Kidney tubule cell (primary cell): ENCODE measurements at regions not wholly inside any gene's neighbourhood (a gene's known extent, or its start where the extent isn't known, plus 50 kb on each side); places are given as distances from the start of the nearest gene placed in this dataset.
"Not testable (repeated sequence)": the region's sequence is repeated elsewhere in the genome, so short reads cannot be mapped to it uniquely, and the experiment has no call there.

Source experiments
- DNase-seq: peaks from one replicate; pipeline ENCODE4 v3.0.0-alpha.2; 2018; ENCODE audit warnings: low spot score

DNA sequence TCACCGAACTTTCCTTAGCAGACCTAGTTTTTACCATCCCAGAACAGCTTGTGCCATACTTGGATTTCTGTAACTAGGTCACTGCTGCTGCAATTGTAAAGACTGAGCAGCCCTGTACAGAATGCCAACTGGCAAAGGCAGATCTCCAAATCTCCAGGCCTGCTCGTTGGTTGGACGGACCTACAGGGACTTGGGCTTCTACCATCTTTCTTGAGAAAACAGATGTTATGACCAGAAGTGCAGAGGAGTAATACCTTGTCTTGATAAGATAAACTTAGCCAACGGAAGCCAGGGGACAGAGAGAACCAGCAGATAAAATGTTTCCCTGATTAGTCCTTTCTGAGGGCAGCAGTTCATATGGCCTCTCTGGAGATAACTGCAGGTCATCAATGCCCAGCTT is 304.1 kb downstream of the RFPL4B start:
- no peak for DNase-seq

- no peak for DNase-seq
These were observed 312.8 kb downstream of the RFPL4B start for GRCh38 chr6:112659912-112660311.

DNA sequence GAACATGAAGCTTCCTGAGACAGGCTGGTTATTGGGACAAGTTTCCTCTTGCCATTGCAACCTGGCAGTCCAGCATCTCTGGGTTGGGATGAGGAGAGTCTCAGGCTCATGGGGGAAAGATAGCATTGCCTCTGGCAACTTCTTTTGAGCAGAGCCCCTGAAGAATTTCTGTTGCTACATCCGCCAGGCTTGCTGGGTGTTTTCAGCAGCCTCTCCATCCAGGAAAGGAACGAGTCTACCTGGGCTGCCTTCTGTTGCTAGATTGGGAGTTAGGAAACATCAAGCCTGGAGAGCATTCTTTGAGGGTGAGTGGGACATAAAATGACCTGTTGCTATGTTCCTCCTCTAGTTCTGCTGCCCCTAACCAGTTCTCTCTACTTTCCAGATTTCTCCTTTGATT is 313.5 kb downstream of the RFPL4B start:
- no peak for DNase-seq

DNA sequence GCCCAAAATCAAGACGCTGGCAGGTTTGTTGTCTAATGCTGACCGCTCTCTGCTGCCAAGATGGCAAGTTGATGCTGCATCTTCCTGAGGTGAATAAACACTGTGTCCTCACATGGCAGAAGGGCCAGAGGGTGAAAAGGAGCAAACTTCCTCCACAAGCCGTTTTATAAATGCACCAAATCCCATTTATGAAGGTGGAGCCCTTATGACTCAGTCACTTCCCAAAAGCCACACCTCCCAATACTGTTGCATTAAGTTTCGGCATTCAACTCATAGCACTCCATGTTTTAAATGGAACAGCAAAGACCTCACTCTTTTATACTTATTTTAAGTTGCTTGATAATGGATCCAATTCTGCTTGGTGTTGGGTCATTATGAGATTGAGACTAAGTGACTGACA is 316.6 kb downstream of the RFPL4B start:
- no peak for DNase-seq

DNA sequence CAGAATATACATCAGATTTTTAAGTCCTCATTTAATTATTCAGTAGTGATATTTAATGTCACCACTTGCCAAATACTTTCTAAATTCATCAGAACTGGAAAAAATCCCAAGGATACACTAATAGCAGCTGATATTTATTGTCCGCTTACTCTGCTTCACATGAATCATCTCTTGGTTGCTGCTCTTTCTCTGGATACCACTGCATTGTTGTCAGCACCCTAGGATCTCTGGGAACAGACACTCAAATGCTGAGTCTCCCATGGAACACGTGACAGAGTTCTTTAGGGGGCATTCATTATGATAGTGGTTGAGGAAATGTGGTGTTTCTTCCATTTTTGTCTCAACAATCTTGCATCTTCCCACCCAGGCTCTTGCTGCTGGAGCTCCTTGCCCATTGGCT is 318.0 kb downstream of the RFPL4B start:
- no peak for DNase-seq

- DNase-seq: peak; percentile 48
These were observed 318.7 kb downstream of the RFPL4B start for GRCh38 chr6:112665815-112666214.

- no peak for DNase-seq
These were observed 320.3 kb downstream of the RFPL4B start for GRCh38 chr6:112667427-112667826.

DNA sequence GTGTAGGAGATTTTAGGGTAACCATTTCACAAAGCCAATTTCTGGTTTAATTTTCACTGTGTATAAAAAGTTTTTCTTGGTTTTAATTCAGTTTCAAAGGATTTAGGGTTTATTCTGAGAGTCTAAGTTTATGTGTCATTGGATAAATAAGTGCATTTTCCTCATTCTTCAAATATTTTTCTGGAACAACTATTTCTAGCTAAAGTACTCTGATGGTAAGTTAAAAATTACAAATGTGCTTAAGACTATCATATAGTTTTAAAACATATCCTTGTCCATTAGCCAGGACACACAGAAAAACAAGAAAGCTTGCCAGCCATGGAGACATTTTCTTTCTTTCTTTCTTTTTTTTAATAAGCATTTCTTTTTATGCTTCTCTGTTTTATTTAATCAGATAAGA is 333.0 kb downstream of the RFPL4B start:
- peak; percentile 25 for DNase-seq

DNA sequence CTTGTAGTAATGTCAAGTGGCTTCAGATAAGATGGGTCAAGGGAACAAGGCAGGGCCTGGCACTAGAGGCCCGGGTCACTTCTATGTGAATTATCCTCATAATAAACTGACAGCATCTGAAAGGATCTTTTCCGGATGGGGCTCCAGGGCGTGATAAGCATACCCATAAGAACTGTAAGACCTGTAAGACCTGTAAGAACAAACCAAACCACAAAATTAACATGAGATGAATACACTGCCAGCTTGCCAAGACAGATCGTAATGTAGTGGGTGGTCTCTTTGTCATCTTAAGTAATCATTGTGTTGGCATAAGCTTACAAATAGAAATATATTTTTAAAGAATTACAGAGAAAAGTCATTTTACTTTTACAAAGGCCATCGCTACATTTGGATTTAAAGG is 334.9 kb downstream of the RFPL4B start:
- no peak for DNase-seq

GRCh38 chr6:112683106-112683505 is 336.0 kb downstream of the RFPL4B start:
- no peak for DNase-seq

DNA sequence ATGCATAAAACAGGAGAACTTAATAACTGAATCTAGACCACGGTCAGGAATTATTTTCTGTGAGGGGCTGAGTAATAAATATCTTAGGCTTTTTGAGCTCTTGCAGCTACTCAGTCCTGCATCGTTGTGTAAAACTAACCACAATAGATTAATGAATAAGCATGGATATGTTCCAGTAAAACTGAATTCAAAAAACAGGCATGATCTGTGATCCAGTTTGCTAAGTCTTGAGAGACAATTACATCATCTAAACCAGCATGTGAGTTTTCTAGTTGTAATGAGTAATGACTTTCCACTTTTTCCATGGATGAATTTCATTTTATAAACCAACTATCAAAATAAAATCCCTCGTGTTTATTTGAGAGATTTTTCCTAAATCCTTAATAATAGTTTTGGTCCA is 336.8 kb downstream of the RFPL4B start:
- DNase-seq: peak; percentile 82

DNA sequence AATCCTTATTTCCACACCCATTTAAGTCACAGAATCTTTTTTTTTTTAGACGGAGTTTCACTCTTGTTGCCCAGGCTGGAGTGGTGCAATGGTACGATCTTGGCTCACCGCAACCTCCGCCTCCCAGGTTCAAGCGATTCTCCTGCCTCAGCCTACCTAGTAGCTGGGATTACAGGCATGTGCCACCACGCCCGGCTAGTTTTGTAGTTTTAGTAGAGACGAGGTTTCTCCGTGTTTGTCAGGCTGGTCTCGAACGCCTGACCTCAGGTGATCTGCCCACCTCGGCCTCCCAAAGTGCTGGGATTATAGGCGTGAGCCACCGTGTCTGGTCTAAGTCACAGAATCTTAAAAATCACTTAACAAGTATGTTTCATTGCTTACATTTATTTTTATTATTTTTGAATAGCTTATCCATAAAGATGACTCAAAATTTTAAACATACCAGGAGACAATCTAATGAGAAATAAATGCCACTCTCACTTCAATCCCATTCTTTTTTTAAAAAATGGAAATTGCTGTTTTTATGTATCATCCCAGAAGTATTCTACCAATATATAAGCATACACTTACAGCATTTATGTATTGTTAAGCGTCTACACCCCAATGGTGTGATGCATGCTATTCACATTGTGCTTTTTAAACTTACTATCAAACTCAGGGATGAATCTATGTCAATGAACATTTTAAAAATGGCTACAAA is 338.5 kb downstream of the RFPL4B start:
- not testable (repeated sequence) for DNase-seq

GRCh38 chr6:112688487-112689165 is 341.5 kb downstream of the RFPL4B start:
- not testable (repeated sequence) for DNase-seq

- DNase-seq: not testable (repeated sequence)
These were observed 342.2 kb downstream of the RFPL4B start for GRCh38 chr6:112689183-112689858.

- no peak for DNase-seq
These were observed 343.5 kb downstream of the RFPL4B start for GRCh38 chr6:112690497-112691202.

DNA sequence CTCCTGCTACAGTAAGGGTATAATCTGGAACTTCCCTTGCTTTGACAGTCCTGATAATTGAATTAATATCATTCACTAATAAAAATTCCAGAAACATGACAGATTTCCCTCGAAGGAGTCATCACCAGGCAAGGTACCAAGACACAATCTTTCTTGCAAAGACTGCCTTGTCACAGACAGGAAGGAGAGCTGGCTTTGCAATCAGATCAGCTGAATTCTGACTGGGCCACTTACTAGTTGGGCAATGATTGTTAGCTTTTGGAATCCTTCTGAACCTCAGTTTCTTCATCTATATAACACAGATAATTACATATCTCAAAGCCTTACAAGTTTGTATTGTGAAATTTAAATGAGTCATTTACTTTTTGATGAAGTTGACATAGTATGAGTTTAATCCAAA is 344.2 kb downstream of the RFPL4B start:
- peak; percentile 70 for DNase-seq

- DNase-seq: no peak
These were observed 347.9 kb downstream of the RFPL4B start for GRCh38 chr6:112695001-112695400.

DNA sequence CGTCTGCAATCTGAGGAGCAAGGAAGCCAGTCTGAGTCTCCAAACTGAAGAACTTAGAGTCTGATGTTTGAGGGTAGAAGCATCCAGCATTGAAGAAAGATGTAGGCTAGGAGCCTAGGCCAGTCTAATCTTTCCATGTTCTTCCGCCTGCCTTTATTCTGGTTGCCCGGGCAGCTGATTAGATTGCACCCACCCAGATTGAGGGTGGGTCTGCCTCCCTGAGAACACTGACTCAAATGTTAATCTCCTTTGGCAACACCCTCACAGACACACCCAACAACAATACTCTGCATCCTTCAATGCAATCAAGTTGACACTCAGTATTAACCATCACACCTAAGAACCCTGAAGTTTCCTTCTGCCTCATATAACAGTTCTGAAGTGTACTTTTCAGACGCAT is 350.1 kb downstream of the RFPL4B start:
- DNase-seq: no peak

DNA sequence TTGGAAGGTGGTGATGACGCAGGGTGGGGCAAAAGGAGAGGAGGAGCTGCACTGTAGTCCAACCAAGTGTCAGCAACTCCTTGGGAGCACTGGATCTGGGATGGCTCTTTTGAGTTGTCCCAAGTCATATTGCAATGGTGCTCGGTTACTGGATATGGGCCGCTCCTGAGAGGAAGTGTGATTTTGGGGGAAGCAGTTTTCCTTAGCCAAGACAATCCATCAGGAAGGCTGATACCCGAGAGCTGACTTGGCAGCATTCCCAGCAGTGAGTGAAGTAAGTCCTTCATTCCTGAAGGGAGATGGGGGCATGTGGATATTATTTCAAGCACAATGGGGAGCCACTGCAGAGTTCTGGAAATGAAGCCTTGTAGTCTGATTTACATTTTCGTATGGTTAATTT is 354.1 kb downstream of the RFPL4B start:
- DNase-seq: peak; percentile 23

DNA sequence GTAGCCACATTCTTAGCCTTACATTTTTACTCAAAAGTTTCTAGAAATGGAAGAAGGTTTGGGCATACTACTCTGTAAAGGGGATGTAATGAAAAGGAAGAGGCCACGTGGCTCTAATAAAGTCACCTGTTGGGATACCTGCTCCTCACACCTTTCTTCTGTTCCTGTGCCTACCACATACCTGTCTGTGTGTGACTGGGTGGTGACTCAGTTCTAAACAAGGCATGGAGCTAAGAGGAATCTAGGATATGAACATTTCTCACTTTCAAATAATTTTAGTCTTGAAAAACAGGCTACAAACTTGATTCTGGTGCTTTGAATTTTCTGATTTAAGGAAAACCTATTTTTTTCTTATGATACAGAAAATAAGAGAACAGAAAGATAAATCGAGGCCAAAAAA is 363.6 kb downstream of the RFPL4B start:
- DNase-seq: peak; percentile 33

- DNase-seq: no peak
These were observed 366.3 kb downstream of the RFPL4B start for GRCh38 chr6:112713402-112713801.

DNA sequence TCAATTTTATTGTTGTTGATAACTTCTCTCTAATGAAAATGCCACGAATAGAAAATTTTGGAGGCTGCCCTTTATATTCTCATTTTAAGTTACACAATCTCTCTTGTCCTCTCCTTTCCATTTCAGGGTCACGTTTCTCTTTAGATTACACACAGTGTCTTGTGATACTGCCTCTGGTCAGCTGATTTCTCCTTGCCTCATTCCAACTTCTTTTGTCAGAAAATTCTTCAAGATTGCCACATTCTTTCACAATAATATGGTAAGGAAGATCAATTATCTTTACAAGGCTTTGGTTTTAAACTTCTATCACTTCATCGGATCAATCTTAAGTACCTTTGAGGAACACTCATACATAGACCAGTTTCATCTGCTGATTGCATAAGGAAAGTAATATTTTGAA is 370.3 kb downstream of the RFPL4B start:
- no peak for DNase-seq

DNA sequence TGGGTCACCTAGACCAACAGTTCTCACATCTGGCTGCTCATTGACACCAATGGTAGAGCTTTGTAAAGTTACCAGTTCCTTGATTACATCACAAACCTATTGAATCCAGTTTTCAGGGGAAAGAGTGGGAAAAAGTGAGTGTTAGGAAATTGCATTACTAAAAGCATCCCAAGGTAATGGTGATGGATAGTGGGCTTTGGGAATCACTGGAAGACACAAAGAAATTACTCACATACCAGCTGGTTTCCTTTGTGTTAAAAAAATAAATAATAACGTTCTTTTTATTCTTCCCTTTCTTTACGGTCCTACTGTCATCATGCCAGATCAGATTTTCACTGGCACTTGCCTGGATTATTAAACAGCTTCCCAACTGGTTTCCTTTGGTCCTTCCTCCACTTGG is 370.7 kb downstream of the RFPL4B start:
- no peak for DNase-seq
